Brain microvascular endothelial cell (primary cell): ENCODE measurements at regions not wholly inside any gene's neighbourhood (a gene's known extent, or its start where the extent isn't known, plus 50 kb on each side); places are given as distances from the start of the nearest gene placed in this dataset.

Source experiments
- DNase-seq: peaks from one replicate; pipeline ENCODE4 v3.0.0-alpha.2; 2020
- H3K27ac ChIP-seq: fragments of 250-450 bp; sonication (Bioruptor Pico); 2 replicates; pipeline ENCODE4 v1.5.1; 2020; ENCODE audit warnings: mild to moderate bottlenecking, moderate library complexity
- H3K27me3 ChIP-seq: fragments of 250-450 bp; sonication (Bioruptor Pico); replicated peaks from 2 replicates; pipeline ENCODE4 v1.5.1; 2020; ENCODE audit warnings: mild to moderate bottlenecking
- H3K36me3 ChIP-seq: fragments of 250-450 bp; sonication (Bioruptor Pico); replicated peaks from 2 replicates; pipeline ENCODE4 v1.5.1; 2020; ENCODE audit warnings: mild to moderate bottlenecking
- H3K4me3 ChIP-seq: 2 replicates; pipeline ENCODE4 v1.5.1; 2011; ENCODE audit warnings: low read depth, mild to moderate bottlenecking, control low read depth, low read length, moderate library complexity
- CTCF ChIP-seq: IDR thresholded peaks from 2 replicates; pipeline ENCODE4 v1.5.1; 2011; ENCODE audit warnings: low read depth, mild to moderate bottlenecking, moderate library complexity, low read length, control low read depth, inconsistent platforms; ENCODE audit errors: missing control alignments
- in situ Hi-C: cut with HindIII; loops from 2 replicates; pipeline ENCODE4 v1.10.0; 2017; ENCODE audit warnings: low sequenced_read_pairs, low pct_ligation_motif_present

GRCh38 chr15:70306582-70306981 lies 208.9 kb upstream of the TLE3 start:
- H3K4me3 ChIP-seq = no peak overlapping the region
- no peak for TF ChIP-seq CTCF
- H3K27me3 ChIP-seq = peaks cover 3% of the 10 kb centered on the region
- in situ Hi-C loops = no loop called here
- H3K27ac ChIP-seq = no peak overlapping the region
- H3K36me3 ChIP-seq = no peaks in the 10 kb centered on the region
- no peak for DNase-seq

GRCh38 chr15:70306081-70306480 lies 208.4 kb upstream of the TLE3 start:
- Histone ChIP-seq H3K4me3 (no peak overlapping the region), H3K27me3 (no peaks in the 10 kb centered on the region), H3K27ac (no peak overlapping the region), H3K36me3 (no peaks in the 10 kb centered on the region)
- no peak for TF ChIP-seq CTCF
- no peak for DNase-seq
- in situ Hi-C loops = no loop called here

GRCh38 chr15:70303981-70304380 lies 206.3 kb upstream of the TLE3 start:
- TF ChIP-seq CTCF = no peak
- in situ Hi-C loops = no loop called here
- no peak overlapping the region for H3K27ac ChIP-seq
- H3K36me3 ChIP-seq = no peaks in the 10 kb centered on the region
- DNase-seq = no peak
- no peaks in the 10 kb centered on the region for H3K27me3 ChIP-seq
- H3K4me3 ChIP-seq = no peak overlapping the region

- no peak for DNase-seq
- H3K27me3 ChIP-seq = peaks cover 2% of the 10 kb centered on the region
- TF ChIP-seq CTCF = no peak
- no peak overlapping the region for H3K27ac ChIP-seq
- H3K36me3 ChIP-seq = no peaks in the 10 kb centered on the region
- no peak overlapping the region for H3K4me3 ChIP-seq
- in situ Hi-C loops = no loop called here
These were observed 204.6 kb upstream of the TLE3 start for GRCh38 chr15:70302360-70302759.

- H3K4me3 ChIP-seq = no peak overlapping the region
- DNase-seq = no peak
- no peak for TF ChIP-seq CTCF
- H3K36me3 ChIP-seq = no peaks in the 10 kb centered on the region
- H3K27me3 ChIP-seq = peaks cover 2% of the 10 kb centered on the region
- in situ Hi-C loops = no loop called here
- no peak overlapping the region for H3K27ac ChIP-seq
These were observed 203.7 kb upstream of the TLE3 start for GRCh38 chr15:70301396-70301795.

- no peak for DNase-seq
- TF ChIP-seq CTCF = no peak
These were observed 202.5 kb upstream of the TLE3 start for GRCh38 chr15:70299931-70300869.

More at GRCh38 chr15:70299931-70300869, 202.5 kb upstream of the TLE3 start:
- Histone ChIP-seq H3K27ac (no peak overlapping the region), H3K4me3 (no peak overlapping the region), H3K36me3 (no peaks in the 10 kb centered on the region), H3K27me3 (peaks cover 2% of the 10 kb centered on the region)
- in situ Hi-C loops = no loop called here
